Endothelial cell of umbilical vein (primary cell): ENCODE measurements at regions not wholly inside any gene's neighbourhood (a gene's known extent, or its start where the extent isn't known, plus 50 kb on each side); places are given as distances from the start of the nearest gene placed in this dataset.

Source experiments
- BruUV-seq: library from RNA; stranded (reverse); fragments of 400-500 nt; replicated peaks from 2 replicates; lab custom pipeline; 2021; lab: Mats Ljungman, UMichigan
- CTCF ChIA-PET: fragments of 300-600, 350-600 bp; sonication (Branson Sonifier 250); formaldehyde crosslinking; loops from one replicate; lab custom pipeline; 2021; ENCODE audit warnings: antibody characterized with exemption, inconsistent platforms; lab: Charles Lee
- POLR2A ChIA-PET: fragments of 300-600, 350-600 bp; sonication (Branson Sonifier 250); formaldehyde crosslinking; loops from one replicate; lab custom pipeline; 2021; ENCODE audit warnings: antibody characterized with exemption, inconsistent platforms; lab: Charles Lee
- DNase-seq: peaks from one replicate; pipeline ENCODE4 v3.0.0-alpha.2; 2011; ENCODE audit warnings: low read depth, low spot score
- FAIRE-seq: peaks from 2 replicates; lab custom pipeline; 2011; peaks lifted over from hg19 to GRCh38; lab: Jason Lieb, UNC
- H2AFZ ChIP-seq: 2 replicates; pipeline ENCODE4 v1.6.0; 2012; ENCODE audit warnings: low read depth, low read length, control low read depth, inconsistent platforms
- H3K27ac ChIP-seq: 2 replicates; pipeline ENCODE4 v1.5.1; 2011; ENCODE audit warnings: low read depth, mild to moderate bottlenecking, control low read depth, low read length, moderate library complexity; ENCODE audit not compliant: insufficient read depth
- H3K27me3 ChIP-seq, 2 experiments: 2 replicates each; pipeline versions ENCODE4 v1.6.0 to v1.6.1; 2011; ENCODE audit warnings: low read length in 2 of 2, mixed read lengths in 1 of 2; ENCODE audit not compliant: control insufficient read depth in 2 of 2, insufficient read depth in 2 of 2
- H3K36me3 ChIP-seq, 2 experiments: 2 replicates in 1 of 2; 3 replicates in 1 of 2; pipeline ENCODE4 v1.5.1; 2011; ENCODE audit warnings: low read length in 2 of 2, mild to moderate bottlenecking in 1 of 2, moderate library complexity in 1 of 2; ENCODE audit not compliant: control insufficient read depth in 2 of 2, insufficient read depth in 2 of 2; ENCODE audit errors: extremely low read depth in 1 of 2
- H3K4me1 ChIP-seq: 3 replicates; pipeline ENCODE4 v1.5.1; 2011; ENCODE audit warnings: mild to moderate bottlenecking, low read length; ENCODE audit not compliant: control insufficient read depth, insufficient read depth; ENCODE audit errors: extremely low read depth
- H3K4me2 ChIP-seq: 2 replicates; pipeline ENCODE4 v1.6.1; 2011; ENCODE audit warnings: low read length, control low read depth, mixed read lengths; ENCODE audit not compliant: insufficient read depth
- H3K4me3 ChIP-seq, 3 experiments: fragments of 200-600 bp in 1 of 3; sonication (generic), shearing (Covaris generic) in 1 of 3; replicated peaks in 1 of 3; 2 replicates each; pipeline ENCODE4 v1.5.1; 2011 to 2016; ENCODE audit warnings: control low read depth in 3 of 3, low read length in 3 of 3, mild to moderate bottlenecking in 2 of 3, inconsistent platforms in 1 of 3, low read depth in 1 of 3, moderate library complexity in 1 of 3; ENCODE audit not compliant: insufficient read depth in 1 of 3
- H3K79me2 ChIP-seq: 2 replicates; pipeline ENCODE4 v1.6.0; 2012; ENCODE audit warnings: low read length, inconsistent platforms; ENCODE audit not compliant: control insufficient read depth, insufficient read depth
- H3K9ac ChIP-seq: replicated peaks from 2 replicates; pipeline ENCODE3; 2011; ENCODE audit warnings: low read length, control low read depth; ENCODE audit not compliant: insufficient read depth; ENCODE audit errors: extremely low read depth
- H3K9me1 ChIP-seq: replicated peaks from 3 replicates; pipeline ENCODE4 v1.6.0; 2011; ENCODE audit warnings: mild to moderate bottlenecking, low read length; ENCODE audit not compliant: control insufficient read depth, insufficient read depth; ENCODE audit errors: extremely low read depth
- H3K9me3 ChIP-seq: replicated peaks from 2 replicates; pipeline ENCODE4 v1.5.1; 2012; ENCODE audit warnings: low read length, inconsistent platforms; ENCODE audit not compliant: control insufficient read depth, insufficient read depth
- H4K20me1 ChIP-seq: replicated peaks from 2 replicates; pipeline ENCODE3; 2011; ENCODE audit warnings: mild to moderate bottlenecking, low read length; ENCODE audit not compliant: control insufficient read depth, insufficient read depth; ENCODE audit errors: extremely low read depth
- CTCF ChIP-seq, 2 donors: IDR thresholded peaks; 1 replicate in 1 of 2; 2 replicates in 1 of 2; pipeline ENCODE4 v1.5.1; 2011; ENCODE audit warnings: low read length in 2 of 2, mild to moderate bottlenecking in 2 of 2, moderate library complexity in 2 of 2, control low read depth in 1 of 2, inconsistent platforms in 1 of 2, low read depth in 1 of 2; ENCODE audit not compliant: insufficient read depth in 1 of 2; ENCODE audit errors: extremely low read depth in 1 of 2
- EZH2 ChIP-seq: IDR thresholded peaks from 2 replicates; pipeline ENCODE4 v1.6.1; 2012; ENCODE audit warnings: borderline replicate concordance, low read depth, mild to moderate bottlenecking, moderate library complexity, low read length, inconsistent platforms; ENCODE audit not compliant: severe bottlenecking
- FOS ChIP-seq: IDR thresholded peaks from 2 replicates; pipeline ENCODE4 v1.6.1; 2011; ENCODE audit warnings: mild to moderate bottlenecking, low read length, moderate library complexity, borderline replicate concordance; ENCODE audit not compliant: insufficient read depth
- GATA2 ChIP-seq: IDR thresholded peaks from 2 replicates; pipeline ENCODE4 v1.7.0; 2011; ENCODE audit warnings: low read depth, mild to moderate bottlenecking, moderate library complexity, mixed read lengths, low read length; ENCODE audit not compliant: insufficient read length, insufficient read depth
- MAX ChIP-seq: IDR thresholded peaks from 2 replicates; pipeline ENCODE4 v1.6.1; 2011; ENCODE audit not compliant: insufficient read depth, insufficient read length
- MYC ChIP-seq: IDR thresholded peaks from one replicate; pipeline ENCODE4 v1.6.1; 2011; ENCODE audit warnings: mild to moderate bottlenecking, low read depth, low read length
- POLR2A ChIP-seq: IDR thresholded peaks from 2 replicates; pipeline ENCODE4 v1.6.1; 2012; ENCODE audit warnings: low read depth, mild to moderate bottlenecking, control low read depth, low read length
- POLR2AphosphoS5 ChIP-seq: IDR thresholded peaks from 2 replicates; pipeline ENCODE4 v1.6.1; 2012; ENCODE audit warnings: low read depth, mild to moderate bottlenecking, control low read depth, low read length, moderate library complexity; ENCODE audit not compliant: insufficient read depth
- dilution Hi-C: fragments of 300-500 bp; cut with MboI; formaldehyde crosslinking; loops from one replicate; pipeline ENCODE4 v1.15.0; 2019; ENCODE audit warnings: low sequenced_read_pairs; ENCODE audit not compliant: extremely low pct_ligation_motif_present
- intact Hi-C: fragments of 100-400 bp; cut with micrococcal nuclease; formaldehyde crosslinking; loops from one replicate; pipeline ENCODE4 v1.10.0; 2022

- intact Hi-C loops: no loop called here
- H2AFZ ChIP-seq: no peak overlapping the region
- no peaks in the 10 kb centered on the region for H3K36me3 ChIP-seq
- H3K9me1 ChIP-seq: no peaks in the 10 kb centered on the region
- ChIA-PET POLR2A (no interaction called here), CTCF (no interaction called here)
- H3K9ac ChIP-seq: no peak overlapping the region
- TF ChIP-seq EZH2 (no peak), MYC (no peak), GATA2 (no peak), POLR2A (no peak), POLR2AphosphoS5 (no peak), FOS (no peak), MAX (no peak), CTCF (IDR thresholded peaks at IDR 0.05; ENCODE audit: extremely low read depth in 1 of 2, insufficient read depth in 1 of 2, low read depth in 1 of 2, low read length in 2 of 2) (no peak)
- no TSS peak for BruUV-seq
- no peak overlapping the region for H3K27ac ChIP-seq
- H3K27me3 ChIP-seq: no peaks in the 10 kb centered on the region
- H3K4me1 ChIP-seq: no peaks in the 10 kb centered on the region
- H3K4me3 ChIP-seq: no peak overlapping the region
- H3K79me2 ChIP-seq: no peaks in the 10 kb centered on the region
- DNase-seq (no peak), FAIRE-seq (no peak)
- H3K9me3 ChIP-seq: no peaks in the 10 kb centered on the region
- H3K4me2 ChIP-seq: no peak overlapping the region
- dilution Hi-C loops: no loop called here
- H4K20me1 ChIP-seq: no peaks in the 10 kb centered on the region
Measured at GRCh38 chr2:52882974-52883373, 884.6 kb upstream of the CHAC2 start.
